ENCODE measurements at regions not wholly inside any gene's neighbourhood (a gene's known extent, or its start where the extent isn't known, plus 50 kb on each side); places are given as distances from the start of the nearest gene placed in this dataset.

- no peak for ATAC-seq
- ChIA-PET CTCF (no interaction called here), POLR2A (no interaction called here)
- Mint-ChIP-seq H3K4me3 (no peak overlapping the region), H3K27me3 (ENCODE audit: low read depth) (no peaks in the 10 kb centered on the region), H3K4me1 (peaks cover 4% of the 10 kb centered on the region; the same call in 1 of the 2 replicates), H3K9me3 (no peaks in the 10 kb centered on the region; the same call in 1 of the 2 replicates), H3K27ac (no peak overlapping the region), H3K36me3 (no peaks in the 10 kb centered on the region)
- no peak for DNase-seq (ENCODE audit: low spot score)
- TF ChIP-seq ATF2 (CRISPR knock-in tag; IDR thresholded peaks at IDR 0.05; ENCODE audit: borderline replicate concordance, low read depth) (no peak), OVOL2 (CRISPR knock-in tag; IDR thresholded peaks at IDR 0.05; ENCODE audit: borderline replicate concordance) (no peak), JUN (CRISPR knock-in tag; IDR thresholded peaks at IDR 0.05) (no peak), NFE2L1 (CRISPR knock-in tag; IDR thresholded peaks at IDR 0.05) (no peak), TEAD1 (CRISPR knock-in tag; IDR thresholded peaks at IDR 0.05) (no peak), ZNF425 (CRISPR knock-in tag; conservative IDR thresholded peaks at IDR 0.05) (no peak), RELA (CRISPR knock-in tag; IDR thresholded peaks at IDR 0.05; ENCODE audit: borderline replicate concordance) (no peak), ATF6 (CRISPR knock-in tag; IDR thresholded peaks at IDR 0.05) (no peak), ZMAT4 (CRISPR knock-in tag; IDR thresholded peaks at IDR 0.05) (no peak), ZNF532 (CRISPR knock-in tag; IDR thresholded peaks at IDR 0.05; ENCODE audit: borderline replicate concordance) (no peak)
Observed at GRCh38 chrX:85493821-85494220, 114.4 kb upstream of the POF1B start.

- Mint-ChIP-seq H3K27ac (no peak overlapping the region), H3K9me3 (no peaks in the 10 kb centered on the region), H3K4me3 (no peak overlapping the region), H3K27me3 (ENCODE audit: low read depth) (no peaks in the 10 kb centered on the region), H3K4me1 (0 out of 2 replicates have a peak, but pooled peaks cover 4% of the 10 kb centered on the region), H3K36me3 (no peaks in the 10 kb centered on the region)
- no peak for TF ChIP-seq MAX (CRISPR knock-in tag; IDR thresholded peaks at IDR 0.05)
- TF ChIP-seq AR (CRISPR knock-in tag; IDR thresholded peaks at IDR 0.05), result no peak
- TF ChIP-seq FOXJ3 (CRISPR knock-in tag; IDR thresholded peaks at IDR 0.05; ENCODE audit: borderline replicate concordance), result no peak
- TF ChIP-seq KAT7 (CRISPR knock-in tag; IDR thresholded peaks at IDR 0.05; ENCODE audit: borderline replicate concordance), result no peak
- no peak for TF ChIP-seq ZMAT4 (CRISPR knock-in tag; IDR thresholded peaks at IDR 0.05)
- no peak for ATAC-seq
- CTCF ChIA-PET, result no interaction called here
- POLR2A ChIA-PET, result interaction anchor here (0.7 kb wide), 1 partner anchor 358 kb away, joined by 3 read pairs; no protein-coding TSS in a partner anchor
- no peak for DNase-seq (ENCODE audit: low spot score)
Observed at GRCh38 chrX:85454295-85454694, 74.8 kb upstream of the POF1B start.

Measured in WTC11 (cell line).